EL (cell line): ENCODE measurements at regions not wholly inside any gene's neighbourhood (a gene's known extent, or its start where the extent isn't known, plus 50 kb on each side); places are given as distances from the start of the nearest gene placed in this dataset.
"Not testable (repeated sequence)": the region's sequence is repeated elsewhere in the genome, so short reads cannot be mapped to it uniquely, and the experiment has no call there.

ENCODE experiments used
- DNase-seq: peaks from one replicate; pipeline ENCODE4 v3.0.0-alpha.2; 2016

GRCh38 chr2:47689118-47689517, 93.8 kb upstream of the MSH6 start:
- DNase-seq = not testable (repeated sequence)

DNA sequence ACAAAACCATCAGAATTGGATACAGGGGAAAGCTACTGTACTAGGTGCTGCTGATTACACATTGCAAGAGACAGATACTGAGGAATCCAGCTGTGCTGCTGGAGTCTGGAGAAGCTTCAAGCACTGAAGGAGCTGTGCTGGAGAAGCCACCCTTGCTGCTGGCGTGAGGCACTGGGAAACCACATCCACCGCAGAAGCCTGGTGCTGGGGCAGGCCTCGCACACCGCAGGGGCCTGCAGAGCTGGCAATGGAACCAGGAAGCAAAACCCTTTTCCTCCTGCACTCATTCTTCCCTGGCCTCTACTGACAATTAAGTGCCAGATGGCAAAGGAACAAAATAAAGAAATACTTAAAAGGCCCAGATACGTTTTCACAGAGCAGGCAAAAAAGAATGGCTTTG, 94.4 kb upstream of the MSH6 start:
- no peak for DNase-seq

GRCh38 chr2:47687856-47688255, 95.1 kb upstream of the MSH6 start:
- DNase-seq = no peak

DNA sequence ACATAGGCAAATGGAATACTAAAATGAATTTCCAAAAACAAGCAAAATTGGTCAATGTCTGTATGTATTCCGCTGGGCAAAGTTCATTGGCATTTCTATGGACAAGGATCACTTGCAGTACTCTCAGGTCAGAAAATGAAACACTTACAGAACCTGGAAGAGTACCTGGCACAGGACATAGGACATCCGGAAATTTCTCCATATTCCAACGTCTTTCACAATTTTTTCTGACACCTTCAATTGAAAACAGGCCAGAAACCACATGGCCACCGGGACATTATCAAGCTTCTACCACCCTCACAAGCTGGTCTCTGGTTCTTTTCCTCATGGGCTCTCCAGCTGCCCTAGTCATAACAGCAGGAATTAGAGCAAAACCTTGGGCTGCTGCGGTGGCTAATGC, 96.9 kb upstream of the MSH6 start:
- DNase-seq = no peak

DNA sequence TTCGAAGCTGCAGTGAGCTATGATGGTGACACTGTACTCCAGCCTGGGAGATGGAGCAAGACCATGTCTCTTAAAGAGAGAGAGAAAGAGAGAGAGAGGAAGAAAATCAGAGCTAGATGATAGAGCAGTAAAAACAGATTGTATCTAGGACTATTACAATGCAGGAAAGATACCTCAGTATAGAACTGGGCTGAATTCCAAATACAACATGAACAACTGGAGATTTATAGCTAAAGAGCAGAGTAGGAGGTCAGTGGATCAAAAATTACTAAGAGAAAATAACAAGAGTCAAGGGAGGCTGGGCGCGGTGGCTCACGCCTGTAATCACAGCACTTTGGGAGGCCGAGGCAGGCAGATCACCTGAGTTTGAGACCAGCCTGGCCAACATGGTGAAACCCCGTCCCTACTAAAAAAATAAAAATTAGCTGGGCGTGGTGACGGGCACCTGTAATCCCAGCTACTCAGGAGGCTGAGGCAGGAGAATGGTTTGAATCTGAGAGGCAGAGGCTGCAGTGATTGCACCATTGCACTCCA, 100.7 kb upstream of the MSH6 start:
- no peak for DNase-seq

DNA sequence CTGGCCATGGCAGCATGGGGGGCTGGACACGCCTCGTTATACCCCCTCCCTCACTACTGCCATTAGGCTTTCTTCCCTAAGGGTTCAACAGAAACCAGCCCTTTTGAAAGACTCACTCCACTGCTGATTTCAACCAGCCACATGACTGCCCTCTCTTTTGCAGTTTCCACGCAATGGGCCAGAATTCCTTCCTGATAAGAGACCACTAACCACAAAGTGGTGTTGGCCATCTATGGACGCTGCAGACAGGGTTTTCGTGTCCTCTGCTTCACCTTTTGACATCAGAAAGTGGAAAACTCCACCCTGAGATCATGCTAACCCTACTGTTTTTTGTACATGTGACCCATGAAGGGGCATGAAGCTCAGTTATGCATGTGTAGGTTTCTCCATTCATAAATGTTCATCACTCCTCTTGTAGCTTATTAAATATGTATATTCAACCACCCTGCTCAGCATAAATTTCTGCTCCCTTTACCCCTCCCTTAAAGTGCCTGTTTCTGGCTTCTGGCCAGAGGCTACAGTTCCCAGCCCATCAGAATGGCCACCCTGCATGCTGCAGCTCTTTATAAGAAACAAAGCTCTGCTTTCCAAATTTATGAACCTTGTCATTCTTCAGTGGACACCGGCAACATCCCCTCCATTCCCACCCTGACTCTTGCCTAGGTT, 105.6 kb upstream of the KCNK12 start:
- DNase-seq = no peak

GRCh38 chr2:47675196-47675825, 104.5 kb upstream of the KCNK12 start:
- DNase-seq = no peak

- no peak for DNase-seq
These were observed 95.5 kb upstream of the KCNK12 start for GRCh38 chr2:47666332-47666731.

DNA sequence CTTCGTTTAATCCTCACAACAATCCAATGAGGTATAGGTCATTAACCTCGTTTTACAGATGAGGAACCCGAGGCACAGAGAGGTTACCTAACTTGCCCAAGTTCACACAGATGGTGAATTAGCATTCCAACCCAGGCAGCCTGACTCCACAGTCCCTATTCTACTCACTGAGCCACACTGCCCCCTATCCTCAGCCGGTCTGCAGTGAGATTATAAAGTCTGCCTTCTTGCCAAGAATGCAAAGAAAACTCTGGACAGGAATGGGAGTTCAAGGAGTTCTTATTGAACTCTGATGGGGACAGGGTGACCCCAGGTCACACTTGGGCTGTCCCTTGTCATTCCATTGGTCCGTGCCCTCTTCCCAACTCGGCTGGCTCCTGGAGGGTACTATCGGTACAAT, 94.0 kb upstream of the KCNK12 start:
- DNase-seq = no peak

GRCh38 chr2:47662552-47662951, 91.8 kb upstream of the KCNK12 start:
- no peak for DNase-seq

DNA sequence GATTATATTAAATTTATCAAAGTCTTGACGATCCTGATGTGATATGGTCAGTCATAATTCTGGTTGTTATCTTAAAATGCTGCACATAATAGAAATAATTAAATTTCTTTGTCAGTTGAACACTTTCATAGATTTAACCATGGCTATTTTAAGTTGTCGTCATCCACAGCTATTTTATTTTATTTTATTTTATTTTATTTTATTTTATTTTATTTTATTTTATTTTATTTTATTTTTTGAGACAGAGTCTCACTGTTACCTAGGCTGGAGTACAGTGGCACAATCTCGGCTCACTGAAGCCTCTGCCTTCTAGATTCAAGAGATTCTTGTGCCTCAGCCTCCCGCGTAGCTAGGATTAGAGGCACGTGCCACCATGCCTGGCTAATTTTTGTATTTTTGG, 90.5 kb upstream of the KCNK12 start:
- no peak for DNase-seq

DNA sequence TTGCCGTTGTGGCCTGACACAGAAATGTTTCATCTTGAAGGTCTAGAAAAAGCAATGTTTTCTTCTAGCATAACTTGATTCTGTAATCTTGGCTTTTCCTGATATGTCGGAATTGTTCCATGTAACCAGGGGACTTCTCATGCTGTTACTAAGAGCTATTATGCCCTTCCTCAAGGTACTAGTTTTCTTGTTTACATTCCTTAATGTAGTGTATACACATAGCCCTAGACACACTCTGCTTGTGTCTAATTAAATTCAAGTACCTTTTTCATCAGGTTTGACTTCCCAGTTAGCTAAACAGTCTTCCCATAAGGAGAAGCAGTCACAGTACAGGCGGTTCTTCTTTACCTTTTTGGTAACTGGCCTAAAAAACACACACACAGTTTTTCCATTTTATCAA, 89.4 kb upstream of the KCNK12 start:
- no peak for DNase-seq

DNA sequence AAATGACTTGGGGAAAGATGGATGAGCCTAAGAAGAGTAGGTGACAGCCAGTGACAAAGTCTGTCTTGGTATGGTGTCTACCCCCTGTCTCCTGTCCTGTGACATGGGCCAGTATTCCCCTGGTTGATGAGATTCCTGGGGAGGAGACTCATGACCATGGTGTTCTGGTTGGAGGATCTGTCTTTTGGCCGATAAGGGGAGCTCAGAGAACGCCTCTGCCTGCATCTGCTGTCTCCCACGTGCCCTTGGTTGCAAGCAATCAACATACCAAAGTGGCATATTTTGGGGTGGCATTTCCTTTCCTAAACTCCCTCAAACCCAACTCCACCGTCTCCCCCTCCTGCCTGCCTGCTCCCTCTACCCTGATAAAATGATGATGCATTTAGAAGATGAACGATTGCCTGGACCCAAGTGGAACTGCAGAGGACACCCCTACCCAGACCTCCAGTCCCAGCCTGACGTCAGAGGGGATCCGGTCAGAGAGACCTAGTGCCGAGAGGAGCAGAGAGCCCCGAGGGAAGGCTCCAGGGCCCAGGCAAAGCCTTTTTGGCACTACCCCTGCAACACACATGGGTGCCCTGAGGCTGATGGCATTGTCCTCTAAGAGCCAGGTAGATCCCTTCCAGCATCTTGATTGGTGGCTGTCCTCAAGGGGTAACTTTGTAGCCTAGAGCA, 88.0 kb upstream of the KCNK12 start:
- DNase-seq = no peak

- DNase-seq = no peak
These were observed 87.2 kb upstream of the KCNK12 start for GRCh38 chr2:47657886-47658489.

DNA sequence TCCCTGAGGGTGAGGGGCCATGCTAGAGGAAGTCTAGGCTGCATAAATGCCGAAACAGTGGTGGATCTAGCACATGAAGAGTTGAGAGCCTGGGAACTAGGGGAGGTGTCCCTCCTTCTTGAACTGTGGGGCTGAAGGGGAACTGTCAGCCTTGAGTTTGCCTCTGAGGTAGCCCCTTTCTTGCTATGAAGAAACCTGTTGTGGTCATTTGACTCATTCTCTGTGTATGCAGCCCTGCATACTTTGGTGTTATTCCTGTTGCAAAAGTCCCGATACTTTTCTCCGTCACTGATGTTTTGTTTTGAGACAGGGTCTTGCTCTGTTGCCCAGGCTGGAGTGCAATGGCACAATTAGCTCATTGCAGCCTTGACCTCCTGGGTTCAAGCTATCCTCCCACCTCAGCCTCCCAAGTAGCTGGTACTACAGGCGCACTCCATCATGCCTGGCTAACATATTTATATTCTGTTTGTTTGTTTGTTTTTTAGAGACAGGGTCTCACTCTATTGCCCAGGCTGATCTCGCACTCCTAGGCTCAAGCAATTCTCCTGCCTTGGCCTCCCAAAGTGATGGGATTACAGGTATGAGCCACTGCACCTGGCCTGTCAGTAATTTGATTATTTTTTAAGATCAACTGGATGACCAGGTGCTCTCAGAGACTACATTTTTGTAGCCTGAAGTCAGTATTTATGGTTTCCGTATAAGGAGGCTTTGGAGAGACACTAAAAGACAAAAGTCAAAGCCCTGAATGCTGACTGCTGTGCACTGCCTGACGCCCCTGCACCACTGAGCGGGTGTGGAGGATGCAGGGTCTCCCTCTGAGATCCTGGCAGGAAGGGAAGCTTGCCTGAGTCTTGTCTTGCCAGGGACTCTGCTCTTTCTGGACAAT, 86.2 kb upstream of the KCNK12 start:
- peak; percentile 15 for DNase-seq

DNA sequence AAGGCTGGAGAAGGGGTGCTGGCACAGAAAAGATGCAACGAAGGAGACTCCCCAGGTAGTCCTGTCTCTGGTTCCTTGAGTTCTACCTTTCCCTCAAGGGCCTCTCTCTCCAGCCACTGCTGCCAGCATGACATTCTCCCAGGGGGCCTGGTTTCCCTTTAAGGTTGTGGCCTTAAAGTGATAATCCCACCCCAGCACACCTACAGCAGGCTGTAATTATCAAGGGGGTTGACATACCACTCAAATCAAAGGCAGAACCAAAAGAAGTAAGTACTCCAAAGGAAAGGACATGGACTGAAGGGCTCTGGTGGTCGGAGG, 84.7 kb upstream of the KCNK12 start:
- no peak for DNase-seq

GRCh38 chr2:47654790-47655562, 84.2 kb upstream of the KCNK12 start:
- DNase-seq = no peak

GRCh38 chr2:47653902-47654789, 83.4 kb upstream of the KCNK12 start:
- no peak for DNase-seq

DNA sequence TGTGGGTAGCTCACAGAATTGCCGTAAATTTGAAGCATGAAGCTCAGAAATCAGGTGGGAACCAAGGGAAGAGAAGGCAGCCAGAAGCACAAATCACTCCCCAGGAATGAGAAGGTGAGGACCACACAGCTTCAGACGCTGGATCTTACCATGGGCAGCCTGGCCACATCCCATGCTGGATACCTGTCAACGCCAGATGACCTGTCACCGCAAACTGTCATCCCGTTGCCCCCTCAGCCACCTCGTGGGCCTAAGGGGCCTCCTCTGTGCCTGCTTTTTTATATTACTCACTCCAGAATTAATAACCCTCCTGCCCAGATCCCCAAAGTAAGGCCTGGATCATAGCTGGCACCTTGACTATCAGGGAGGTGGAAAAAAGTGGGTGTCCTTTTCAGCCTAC, 82.3 kb upstream of the KCNK12 start:
- no peak for DNase-seq

- DNase-seq = no peak
These were observed 81.4 kb upstream of the KCNK12 start for GRCh38 chr2:47652061-47652690.

- no peak for DNase-seq
These were observed 80.5 kb upstream of the KCNK12 start for GRCh38 chr2:47651296-47651695.
